NCI-H82 treated with DMSO at 0.1 percent for 48 hours (cell line): ENCODE measurements at regions not wholly inside any gene's neighbourhood (a gene's known extent, or its start where the extent isn't known, plus 50 kb on each side); places are given as distances from the start of the nearest gene placed in this dataset.

Experiments used
- DNase-seq: peaks from one replicate; lab custom pipeline; 2025; ENCODE audit not compliant: unreplicated experiment; lab: John Stamatoyannopoulos, UW

DNA sequence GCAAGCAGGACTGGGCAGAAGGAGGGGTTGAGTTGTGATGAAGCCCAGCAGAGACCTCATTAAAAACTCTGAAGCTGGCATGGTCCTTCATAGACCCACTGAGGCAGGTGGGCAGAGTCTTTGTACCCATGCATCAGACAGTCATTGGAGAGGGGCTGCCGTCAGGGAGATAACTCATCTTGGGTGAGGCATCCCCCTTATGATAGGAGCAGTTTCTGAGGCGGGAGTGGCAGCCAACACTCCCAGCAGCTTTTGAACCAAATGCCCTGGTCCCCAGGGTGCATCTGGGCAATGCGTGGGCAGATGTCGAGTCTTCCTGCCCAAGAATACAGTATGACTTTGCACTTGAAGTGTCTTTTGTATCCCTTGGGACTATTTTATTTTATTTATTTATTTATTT lies 68.1 kb downstream of the HTR5A start:
- no peak for DNase-seq

DNA sequence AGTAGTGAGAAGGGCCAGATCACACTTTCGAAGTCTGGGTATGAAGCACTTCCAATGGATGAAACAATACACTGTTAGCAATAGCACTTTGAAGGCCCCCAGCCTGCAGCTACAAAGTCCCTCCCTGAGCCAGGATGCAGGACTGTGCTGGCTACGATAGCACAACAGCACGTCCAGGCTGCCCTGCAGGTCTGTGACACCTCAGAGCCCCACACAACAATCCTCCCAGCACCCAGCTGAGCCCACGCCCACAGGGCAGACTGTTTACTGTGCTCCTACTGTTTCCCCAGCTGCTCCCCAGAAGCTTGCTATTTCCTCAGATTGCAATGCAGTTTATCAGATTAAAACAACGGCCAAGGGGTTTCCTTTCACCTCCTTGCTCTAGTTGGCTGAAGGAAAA lies 71.4 kb downstream of the HTR5A start:
- no peak for DNase-seq

DNA sequence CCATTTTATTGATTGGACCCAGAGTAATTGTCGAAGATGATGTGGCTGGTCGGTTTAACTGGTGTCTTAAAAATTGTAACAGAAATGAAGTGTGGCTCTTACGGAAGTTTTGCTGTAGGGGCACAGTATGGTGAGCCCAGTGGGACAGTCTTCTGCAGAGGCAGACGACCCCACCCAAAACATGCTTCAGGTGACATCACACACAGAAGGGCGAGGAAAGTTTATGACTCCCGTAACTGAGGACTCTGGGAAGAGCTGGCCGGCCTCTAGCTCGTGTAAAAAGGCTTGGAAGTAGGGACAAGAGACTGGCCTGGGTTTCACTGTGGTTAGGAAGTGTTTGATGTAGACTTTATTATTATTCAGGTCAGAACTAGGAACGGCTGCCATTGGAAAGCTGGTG lies 73.3 kb downstream of the HTR5A start:
- no peak for DNase-seq

DNA sequence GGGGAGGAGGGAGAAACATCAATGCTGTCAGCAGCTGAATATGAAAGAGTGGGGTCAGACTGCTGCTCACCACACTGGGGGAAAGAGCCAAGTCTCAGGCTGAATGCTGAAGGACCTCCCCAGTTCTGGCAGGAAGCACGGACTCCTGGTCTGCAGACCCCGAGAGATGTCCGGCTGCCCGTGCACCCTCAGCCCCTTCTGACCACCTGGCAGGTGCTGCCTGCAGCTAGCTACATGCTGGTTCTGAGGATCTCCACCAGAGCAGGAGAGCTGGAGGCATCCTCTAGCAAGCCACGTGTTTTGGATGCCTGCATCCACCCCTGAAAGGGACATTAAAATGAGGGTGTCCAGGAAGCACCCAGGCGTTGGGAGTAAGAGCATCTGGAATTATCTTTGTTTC lies 74.2 kb downstream of the HTR5A start:
- no peak for DNase-seq

DNA sequence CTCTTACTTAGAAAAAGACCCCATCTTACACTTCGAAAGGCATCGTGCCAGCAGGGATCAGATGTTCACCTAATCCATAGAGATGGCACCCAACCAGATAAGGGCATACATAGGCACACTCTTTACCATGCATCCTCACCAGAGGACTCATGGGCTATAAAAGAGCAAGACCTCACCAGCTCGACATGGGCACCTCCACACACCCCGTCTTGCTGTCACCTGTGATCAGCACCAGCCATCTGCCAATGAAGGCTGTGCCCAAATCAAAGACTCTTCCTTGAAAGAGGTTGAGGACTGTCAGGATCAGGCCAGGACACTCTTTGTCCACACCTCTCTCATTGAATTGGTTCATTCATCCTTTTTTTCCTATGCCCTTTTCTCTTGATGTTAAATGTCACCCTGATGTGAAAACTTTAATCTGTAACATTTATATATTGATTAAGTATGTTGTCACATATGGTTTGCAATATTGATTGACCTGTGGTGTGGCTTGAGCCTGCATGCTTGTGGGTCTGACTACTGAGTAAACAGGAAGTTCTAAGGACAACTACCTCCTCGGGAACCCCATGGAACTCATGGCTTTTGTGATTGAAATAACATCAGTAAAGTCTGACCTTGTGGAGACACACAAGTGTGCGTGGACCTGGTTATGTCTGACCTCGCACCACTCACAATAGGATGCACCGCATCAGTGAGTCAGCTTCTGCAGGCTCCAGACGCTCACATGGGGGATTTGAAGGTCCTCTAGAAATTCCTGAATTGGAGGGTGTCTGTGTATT lies 75.5 kb downstream of the HTR5A start:
- DNase-seq, result no peak

DNA sequence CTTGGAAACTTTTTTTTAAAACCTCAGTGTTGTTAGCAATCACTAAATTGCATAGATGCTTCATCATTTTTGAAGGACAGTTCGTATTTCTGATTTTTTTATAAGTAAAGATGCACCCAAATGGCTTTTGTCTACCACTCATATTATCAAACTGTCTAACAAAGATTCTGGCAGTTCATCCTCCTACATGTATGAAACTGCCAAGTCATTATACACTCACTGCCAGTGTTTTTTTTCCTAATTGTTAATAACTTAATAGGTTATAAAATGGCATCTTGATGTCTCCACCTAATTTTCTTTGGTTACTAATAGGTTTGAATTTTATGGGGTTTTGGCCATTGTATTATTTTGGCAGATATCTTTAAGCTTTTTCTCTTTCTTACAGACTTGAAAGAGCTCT lies 77.0 kb downstream of the HTR5A start:
- DNase-seq, result no peak

DNA sequence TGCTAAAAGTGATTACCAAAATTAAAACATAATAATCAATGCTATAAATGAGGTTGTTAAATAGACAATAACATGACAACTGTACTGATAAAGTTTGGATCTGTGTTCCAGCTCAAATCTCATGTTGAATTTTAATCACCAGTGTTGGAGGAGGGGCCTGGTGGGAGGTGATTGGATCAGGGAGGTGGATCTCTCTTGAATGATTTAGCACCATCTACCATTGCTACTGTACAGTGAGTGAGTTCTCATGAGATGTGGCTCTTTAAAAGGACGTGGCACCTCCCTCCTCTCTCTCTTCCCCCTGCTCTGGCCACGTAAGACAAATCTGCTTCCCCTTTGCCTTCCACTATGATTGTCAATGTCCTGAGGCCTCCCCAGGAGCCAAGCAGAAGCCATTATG lies 77.5 kb downstream of the HTR5A start:
- no peak for DNase-seq

DNA sequence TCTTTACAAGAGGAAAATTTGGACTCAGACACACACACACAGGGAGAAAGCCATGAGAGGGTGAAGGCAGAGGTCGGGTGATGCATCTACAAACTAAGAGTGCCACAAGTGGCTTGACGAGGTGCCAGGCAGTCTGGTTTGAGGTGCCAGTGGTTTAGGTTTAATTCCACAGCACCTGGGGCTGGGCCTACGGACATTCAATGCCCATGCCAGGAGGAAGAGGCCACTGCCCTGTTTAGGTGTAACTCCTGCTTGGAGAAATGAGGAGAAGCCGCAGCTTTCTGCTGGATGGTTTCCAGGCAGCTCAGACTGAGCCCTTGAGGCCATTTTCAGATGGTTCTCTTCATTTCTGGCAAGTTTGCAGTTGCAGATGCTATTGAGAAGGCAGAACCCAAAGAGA lies 83.6 kb downstream of the HTR5A start:
- DNase-seq, result no peak

DNA sequence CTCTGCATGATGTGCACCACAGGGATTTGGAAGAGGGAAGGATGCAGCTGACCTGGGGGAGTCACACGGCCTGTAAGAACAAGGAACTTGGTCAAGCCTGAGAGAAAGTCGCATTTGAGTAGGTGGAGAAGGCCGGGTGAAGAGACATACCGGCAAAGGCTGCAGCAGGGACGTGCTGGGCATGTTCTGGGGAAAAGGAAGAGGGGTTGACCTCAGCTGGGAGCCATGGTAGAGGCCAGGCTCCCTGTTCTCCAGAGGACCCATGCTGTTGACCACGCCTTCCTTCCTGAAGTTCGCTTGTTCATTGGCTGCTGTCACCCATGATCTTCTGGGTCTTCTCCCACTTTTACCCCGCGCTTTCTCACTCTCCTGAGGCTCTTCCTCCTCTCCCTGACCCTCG lies 84.5 kb downstream of the HTR5A start:
- no peak for DNase-seq

DNA sequence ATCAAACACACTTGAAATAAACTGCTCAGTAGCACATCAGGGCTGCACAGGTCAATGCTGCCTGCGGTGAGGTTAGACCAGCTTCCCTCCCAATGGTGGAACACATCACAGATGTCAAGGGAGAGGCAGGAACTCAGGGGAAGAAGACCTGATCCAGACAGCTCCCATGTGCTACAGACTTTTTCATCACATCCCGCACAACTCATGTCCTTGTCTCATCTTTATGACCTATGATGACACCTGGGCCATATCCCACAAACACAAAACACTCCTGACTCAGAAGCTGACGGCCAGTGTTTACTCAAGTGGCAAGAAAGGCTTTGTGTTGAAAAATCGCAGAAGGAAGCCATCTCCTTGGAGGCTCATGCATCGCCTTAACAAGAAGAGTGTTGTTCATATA lies 91.6 kb downstream of the HTR5A start:
- DNase-seq, result no peak

DNA sequence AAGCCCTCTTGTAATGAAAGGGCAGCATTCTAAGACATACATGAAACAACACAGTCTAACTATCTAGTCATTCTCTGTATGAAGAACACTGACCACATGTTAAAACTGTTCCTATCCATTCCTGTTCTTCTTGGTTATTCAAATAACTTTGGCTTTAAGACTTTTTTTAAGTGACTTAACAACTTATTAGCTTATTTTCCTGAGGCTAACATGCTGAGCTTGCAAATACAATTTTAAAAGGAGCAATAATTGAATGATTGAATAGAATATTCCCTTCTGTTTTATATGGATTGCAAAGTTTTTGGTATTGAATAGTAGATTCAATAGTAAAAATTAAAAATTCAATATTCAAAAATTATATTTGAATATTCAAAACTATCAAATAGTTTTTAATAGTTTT lies 92.3 kb downstream of the HTR5A start:
- no peak for DNase-seq

DNA sequence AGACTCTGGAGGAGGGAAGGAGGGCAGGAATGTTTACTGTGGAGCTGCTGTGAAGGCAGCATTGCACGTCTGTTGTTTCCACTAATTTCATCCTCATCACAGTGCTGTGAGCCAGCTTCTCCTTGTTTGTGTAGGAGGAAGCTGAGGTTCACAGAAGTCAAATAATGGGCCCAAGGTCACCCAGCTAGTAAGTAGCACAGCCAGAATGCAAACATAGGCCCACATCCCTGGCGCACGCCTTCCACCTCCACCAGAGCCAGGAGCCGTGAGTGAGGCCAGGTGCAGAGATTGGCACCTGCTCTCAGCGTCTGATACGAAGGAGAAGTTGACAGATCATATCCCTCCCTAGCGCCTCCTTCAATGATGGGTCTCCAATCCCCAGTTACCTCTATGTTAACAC lies 93.6 kb downstream of the HTR5A start:
- no peak for DNase-seq

DNA sequence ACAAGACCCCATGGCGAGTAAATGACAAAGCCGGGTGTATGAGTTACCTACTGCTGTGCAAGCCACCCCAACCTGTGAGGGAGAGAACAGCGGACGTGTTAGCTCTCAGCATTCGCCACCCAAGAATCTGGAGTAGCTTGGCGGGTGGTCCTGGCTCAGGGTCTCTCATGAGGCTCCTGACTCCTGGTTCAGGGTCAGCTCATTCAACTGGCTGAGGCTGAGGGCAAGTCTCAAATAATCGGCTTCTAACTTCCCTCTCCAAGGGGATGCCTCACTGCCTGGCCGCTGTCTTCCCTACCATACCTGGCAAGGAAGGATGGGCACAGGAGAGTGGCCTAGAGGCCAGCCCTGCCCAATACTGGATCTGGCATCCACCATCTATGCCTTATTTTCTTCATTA lies 94.2 kb downstream of the HTR5A start:
- DNase-seq, result no peak

DNA sequence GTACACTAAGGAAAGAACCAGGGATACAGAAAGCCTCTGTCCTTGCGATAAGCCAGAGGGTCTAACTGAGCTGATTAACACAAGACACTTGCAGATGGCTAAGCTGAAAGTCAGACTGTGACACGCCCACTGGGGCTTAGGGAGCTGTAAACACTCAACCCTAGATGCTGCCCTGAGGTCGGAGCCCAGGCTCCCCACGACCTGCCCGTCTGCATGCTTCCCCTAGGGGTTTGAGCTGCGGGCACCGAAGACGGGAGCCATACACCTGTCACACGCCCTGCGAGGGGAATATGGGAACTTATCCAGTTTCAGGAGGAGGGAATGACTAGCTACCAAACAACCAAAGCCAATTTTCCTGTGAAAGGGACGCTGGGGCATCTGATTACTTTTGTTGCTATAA lies 96.0 kb downstream of the HTR5A start:
- peak; percentile 76 for DNase-seq

DNA sequence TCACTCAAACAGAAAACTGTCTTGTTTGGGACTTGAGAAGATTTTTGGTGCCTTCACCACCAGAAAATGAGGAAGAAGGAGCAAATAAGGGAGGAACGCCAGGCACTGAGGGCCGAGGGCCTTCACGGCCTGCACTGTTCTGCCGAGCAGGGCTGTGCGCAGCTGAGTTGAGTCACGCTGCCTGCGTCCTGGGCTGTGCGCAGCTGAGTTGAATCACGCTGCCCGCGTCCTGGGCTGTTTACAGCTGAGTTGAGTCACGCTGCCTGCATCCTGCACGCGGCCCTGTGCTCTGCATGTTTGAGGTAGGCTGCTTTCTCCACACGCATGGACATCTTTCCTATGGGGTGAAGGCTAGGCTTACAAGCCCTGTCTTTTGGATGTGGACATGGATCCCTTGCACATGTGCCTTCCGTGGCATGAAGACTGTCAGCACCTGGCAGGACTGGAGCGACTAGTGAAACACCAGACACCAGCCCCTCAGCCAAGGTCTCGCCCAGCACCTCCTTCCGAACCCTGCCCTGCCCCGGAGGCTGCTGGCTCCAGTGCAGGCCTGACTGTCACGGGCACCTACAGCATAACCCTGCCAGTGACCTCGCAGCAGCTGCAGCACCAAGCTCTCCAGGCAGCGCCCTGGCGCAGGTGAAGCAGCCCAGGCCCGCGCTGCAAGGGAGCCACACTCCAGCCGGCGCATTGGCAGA lies 96.7 kb downstream of the HTR5A start:
- DNase-seq, result no peak

DNA sequence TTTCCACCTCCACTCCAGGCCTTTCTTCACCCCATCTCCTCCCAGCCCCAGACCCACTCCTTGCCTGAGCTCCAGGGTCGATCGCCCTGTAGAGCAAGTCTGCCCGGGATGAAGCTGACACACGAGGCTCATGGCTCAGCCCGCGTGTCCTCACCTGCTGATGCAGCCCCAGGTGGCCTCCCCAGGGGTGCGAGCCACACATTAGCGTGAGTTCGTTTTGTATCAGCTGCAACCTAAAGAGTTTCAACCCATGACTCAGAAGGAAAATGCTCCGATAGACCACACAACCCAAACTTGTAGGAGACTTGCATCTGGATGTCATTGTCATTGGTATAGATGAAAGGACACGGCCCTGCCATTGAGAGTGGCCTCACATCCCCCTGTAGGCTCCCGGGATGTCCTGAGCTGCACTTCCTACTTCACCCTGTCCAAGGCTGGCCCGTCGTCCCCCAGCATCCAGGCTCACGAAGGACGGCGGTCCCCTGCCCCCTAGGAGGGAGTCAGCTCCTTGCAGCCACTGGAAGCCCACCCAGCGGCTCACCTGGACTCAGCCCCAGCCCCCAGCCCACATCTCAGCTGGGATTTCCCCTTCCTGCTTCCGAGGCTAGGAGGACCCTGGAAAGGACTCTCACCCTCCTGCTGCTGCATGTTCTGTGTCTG lies 97.7 kb downstream of the HTR5A start:
- no peak for DNase-seq

DNA sequence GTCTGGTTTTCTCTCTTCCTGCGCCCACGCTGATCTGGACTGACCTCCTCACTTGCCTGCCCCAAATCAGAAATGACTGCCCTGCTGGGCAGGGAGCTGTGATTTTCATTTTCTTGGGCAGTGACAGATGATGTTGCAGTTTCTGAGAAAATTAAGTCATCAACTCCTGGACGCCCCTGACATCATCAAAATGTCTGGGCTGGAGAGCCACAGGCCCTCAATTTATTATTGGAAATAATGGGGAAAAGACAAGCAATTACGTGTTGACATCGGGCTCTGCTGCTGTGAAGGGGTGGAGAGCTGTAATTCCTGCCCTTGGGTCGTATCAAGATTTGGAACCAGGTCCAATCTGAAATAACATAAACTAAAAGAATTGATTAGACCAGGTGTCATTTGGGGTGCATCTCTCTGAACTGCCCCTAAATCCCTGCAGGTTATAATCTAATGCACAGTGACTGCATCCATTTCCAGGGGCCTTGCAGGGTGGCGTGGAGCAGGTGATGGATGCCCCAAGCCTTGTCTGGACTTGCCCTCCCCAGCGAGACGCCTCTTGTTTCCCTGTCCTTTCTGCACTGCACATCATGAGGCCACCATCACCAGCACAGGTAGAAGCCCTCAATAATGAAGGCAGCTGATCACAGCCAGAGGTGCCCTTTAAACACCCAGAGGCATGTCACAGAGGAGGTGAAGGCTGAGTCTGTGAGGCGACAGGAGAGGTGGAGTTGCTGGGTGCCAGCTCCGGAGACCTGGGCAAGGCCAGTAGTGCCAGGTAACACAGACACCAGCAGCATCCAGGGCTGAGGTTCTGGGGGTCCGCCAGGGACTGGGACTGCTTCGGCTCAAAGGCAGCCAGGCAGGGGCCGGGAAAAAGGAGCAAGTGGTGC lies 98.7 kb downstream of the HTR5A start:
- no peak for DNase-seq

DNA sequence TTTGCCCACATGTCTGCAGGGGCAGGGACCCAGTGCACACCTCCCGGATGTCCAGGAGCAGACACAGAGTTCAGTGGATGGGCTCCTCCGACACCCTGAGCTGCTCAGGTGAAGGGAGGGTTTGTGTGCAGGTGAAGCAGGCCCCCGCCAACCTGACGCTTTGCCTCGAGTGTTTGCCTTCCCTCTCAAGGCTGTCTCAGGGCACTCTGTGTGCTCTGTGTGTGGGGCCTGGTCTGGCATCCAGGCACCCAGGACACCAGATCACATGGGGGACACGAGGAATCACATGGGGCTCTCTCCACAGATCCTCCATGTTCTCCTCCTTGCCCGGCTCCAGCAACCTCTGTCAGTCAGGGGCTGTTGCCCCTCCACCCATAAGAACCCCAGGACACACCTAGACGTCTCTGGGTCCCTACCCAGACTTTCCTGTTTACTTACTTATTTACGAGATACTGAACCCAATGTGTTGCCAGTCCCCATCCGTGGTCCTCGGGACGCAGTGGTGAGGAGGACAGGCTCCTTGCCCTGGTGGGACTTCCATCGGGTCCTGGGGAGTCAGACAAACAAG lies 99.5 kb downstream of the HTR5A start:
- no peak for DNase-seq

DNA sequence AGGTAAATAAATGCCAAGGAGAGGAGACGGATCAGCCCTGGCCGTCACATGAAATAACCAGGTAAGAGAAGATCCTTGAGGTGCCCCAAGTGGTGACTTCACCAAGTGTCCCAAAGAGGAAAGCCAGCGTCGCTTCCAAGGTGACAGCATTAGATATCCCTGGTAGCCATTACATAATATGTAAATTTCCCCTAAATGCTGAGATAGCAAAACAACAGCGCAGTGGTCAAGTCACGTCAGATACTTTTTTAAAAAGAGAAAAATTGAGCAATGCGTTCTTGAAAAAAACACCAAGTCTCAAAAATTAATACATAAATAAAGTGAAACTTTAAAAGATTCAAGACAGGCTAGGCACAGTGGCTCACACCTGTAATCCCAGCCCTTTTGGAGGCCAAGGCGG lies 100.2 kb downstream of the HTR5A start:
- DNase-seq, result no peak

DNA sequence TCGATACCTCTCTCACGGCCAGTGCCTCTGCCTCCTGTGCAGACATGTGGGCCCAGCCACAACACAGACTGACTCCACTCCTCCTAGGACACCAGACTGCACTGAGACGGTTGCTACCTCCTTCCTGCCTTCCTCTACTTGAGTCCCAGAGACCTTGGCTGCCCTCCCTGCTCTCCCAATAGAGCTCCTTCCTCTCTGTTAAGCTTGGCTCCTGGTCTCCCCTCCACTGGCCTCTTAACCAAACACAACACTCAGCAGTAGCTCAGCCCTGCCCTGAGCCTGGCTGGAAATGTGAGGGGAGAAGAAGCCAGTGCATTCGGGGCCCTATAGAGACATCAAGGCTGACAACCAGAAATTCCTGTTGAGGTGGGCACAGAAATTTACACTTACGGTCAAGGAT lies 102.0 kb downstream of the HTR5A start:
- DNase-seq, result no peak

DNA sequence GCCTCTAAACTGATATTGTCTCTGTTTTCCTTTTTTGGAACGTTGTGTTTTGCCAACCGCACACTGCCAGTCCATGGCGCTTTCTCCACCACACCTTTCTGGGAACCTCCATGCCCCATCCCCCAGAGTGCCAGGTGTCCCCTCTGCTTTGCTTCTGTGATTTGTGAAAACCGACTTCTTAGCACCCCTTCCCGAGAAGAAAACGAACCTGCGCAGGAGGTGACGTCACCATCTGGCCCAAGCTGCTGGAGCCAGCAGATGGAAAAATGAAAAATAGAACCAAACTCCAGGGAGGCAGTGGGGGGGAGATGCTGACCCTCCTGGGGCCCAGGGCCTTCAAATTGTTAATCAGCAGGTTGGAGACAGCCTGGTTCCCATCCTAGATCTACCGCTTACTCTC lies 103.8 kb downstream of the HTR5A start:
- no peak for DNase-seq
